Stimulated activated effector memory CD8-positive, alpha-beta T cell treated with anti-CD3 and anti-CD28 coated beads, Interleukin-12 subunit alpha, Interleukin-12 subunit beta, amount 100 ng/mL, for 72 hours (primary cell): ENCODE measurements at regions not wholly inside any gene's neighbourhood (a gene's known extent, or its start where the extent isn't known, plus 50 kb on each side); places are given as distances from the start of the nearest gene placed in this dataset.
A peak's percentile ranks its signal among the peaks of the same experiment; 100 is the strongest.
"Not testable (repeated sequence)": the region's sequence is repeated elsewhere in the genome, so short reads cannot be mapped to it uniquely, and the experiment has no call there.

Experiments used
- ATAC-seq: fragments of 150-1000 bp; cut with Tn5 transposase; 2 replicates; pipeline ENCODE4 v1.10.0; 2021
- DNase-seq, 2 donors: peaks; one replicate each; pipeline ENCODE4 v3.0.0; 2021 to 2022; ENCODE audit warnings: low spot score in 2 of 2
- H3K27ac Mint-ChIP-seq: one replicate; pipeline ENCODE4 v1.8.0; 2022; ENCODE audit warnings: mild to moderate bottlenecking, mixed read lengths
- H3K36me3 Mint-ChIP-seq: one replicate; pipeline ENCODE4 v1.8.0; 2022; ENCODE audit warnings: mild to moderate bottlenecking, mixed read lengths
- H3K4me1 Mint-ChIP-seq: one replicate; pipeline ENCODE4 v1.8.0; 2022; ENCODE audit warnings: mixed read lengths
- H3K4me3 Mint-ChIP-seq: one replicate; pipeline ENCODE4 v1.8.0; 2022; ENCODE audit warnings: mild to moderate bottlenecking, mixed read lengths
- H3K9me3 Mint-ChIP-seq: one replicate; pipeline ENCODE4 v1.8.0; 2022; ENCODE audit warnings: mixed read lengths

- H3K4me1 Mint-ChIP-seq: no peaks in the 10 kb centered on the region
- no peaks in the 10 kb centered on the region for H3K36me3 Mint-ChIP-seq
- H3K4me3 Mint-ChIP-seq: no peak overlapping the region
- ATAC-seq: no peak
- H3K27ac Mint-ChIP-seq: no peak overlapping the region
- H3K9me3 Mint-ChIP-seq: peaks cover 6% of the 10 kb centered on the region
- no peak for DNase-seq
Measured at GRCh38 chr6:164690241-164690640, 619.2 kb downstream of the C6orf118 start.

GRCh38 chr6:164665328-164665727 lies 644.1 kb downstream of the C6orf118 start:
- H3K36me3 Mint-ChIP-seq: no peaks in the 10 kb centered on the region
- no peak for ATAC-seq

GRCh38 chr6:164663634-164664033 lies 645.8 kb downstream of the C6orf118 start:
- Mint-ChIP-seq H3K9me3 (peaks cover 19% of the 10 kb centered on the region), H3K4me1 (no peaks in the 10 kb centered on the region), H3K36me3 (no peaks in the 10 kb centered on the region), H3K4me3 (no peak overlapping the region), H3K27ac (no peak overlapping the region)
- ATAC-seq (no peak), DNase-seq (no peak)

More at GRCh38 chr6:164665328-164665727, 644.1 kb downstream of the C6orf118 start:
- Mint-ChIP-seq H3K4me1 (no peaks in the 10 kb centered on the region), H3K4me3 (no peak overlapping the region), H3K27ac (no peak overlapping the region), H3K9me3 (peaks cover 16% of the 10 kb centered on the region)
- no peak for DNase-seq

GRCh38 chr6:164661716-164662115 lies 647.7 kb downstream of the C6orf118 start:
- H3K27ac Mint-ChIP-seq: no peak overlapping the region
- H3K4me1 Mint-ChIP-seq: no peaks in the 10 kb centered on the region
- DNase-seq: no peak
- peaks cover 19% of the 10 kb centered on the region for H3K9me3 Mint-ChIP-seq
- H3K4me3 Mint-ChIP-seq: no peak overlapping the region
- H3K36me3 Mint-ChIP-seq: no peaks in the 10 kb centered on the region
- no peak for ATAC-seq

- peaks cover 24% of the 10 kb centered on the region for H3K9me3 Mint-ChIP-seq
- H3K4me3 Mint-ChIP-seq: no peak overlapping the region
- H3K4me1 Mint-ChIP-seq: no peaks in the 10 kb centered on the region
- ATAC-seq: no peak
- no peaks in the 10 kb centered on the region for H3K36me3 Mint-ChIP-seq
- no peak overlapping the region for H3K27ac Mint-ChIP-seq
- no peak for DNase-seq
Measured at GRCh38 chr6:164660781-164661180, 648.6 kb downstream of the C6orf118 start.

GRCh38 chr6:164640956-164641355 lies 668.4 kb downstream of the C6orf118 start:
- H3K4me3 Mint-ChIP-seq: no peak overlapping the region
- H3K36me3 Mint-ChIP-seq: no peaks in the 10 kb centered on the region
- H3K4me1 Mint-ChIP-seq: no peaks in the 10 kb centered on the region
- DNase-seq (no peak), ATAC-seq (no peak)
- no peak overlapping the region for H3K27ac Mint-ChIP-seq
- peaks cover 16% of the 10 kb centered on the region for H3K9me3 Mint-ChIP-seq

GRCh38 chr6:164628302-164628931 lies 681.0 kb downstream of the C6orf118 start:
- Mint-ChIP-seq H3K4me3 (no peak overlapping the region), H3K36me3 (no peaks in the 10 kb centered on the region), H3K9me3 (peaks cover 13% of the 10 kb centered on the region), H3K4me1 (no peaks in the 10 kb centered on the region), H3K27ac (no peak overlapping the region)
- DNase-seq (no peak), ATAC-seq (no peak)

GRCh38 chr6:164616917-164617524 lies 692.4 kb downstream of the C6orf118 start:
- no peaks in the 10 kb centered on the region for H3K4me1 Mint-ChIP-seq
- no peaks in the 10 kb centered on the region for H3K36me3 Mint-ChIP-seq
- DNase-seq: no peak
- H3K9me3 Mint-ChIP-seq: peaks cover 16% of the 10 kb centered on the region
- H3K27ac Mint-ChIP-seq: no peak overlapping the region
- no peak for ATAC-seq
- no peak overlapping the region for H3K4me3 Mint-ChIP-seq

GRCh38 chr6:164612751-164613150 lies 696.7 kb downstream of the C6orf118 start:
- no peaks in the 10 kb centered on the region for H3K36me3 Mint-ChIP-seq
- DNase-seq: no peak
- H3K27ac Mint-ChIP-seq: no peak overlapping the region
- no peak for ATAC-seq
- H3K9me3 Mint-ChIP-seq: peaks cover 15% of the 10 kb centered on the region
- no peak overlapping the region for H3K4me3 Mint-ChIP-seq
- no peaks in the 10 kb centered on the region for H3K4me1 Mint-ChIP-seq

- H3K9me3 Mint-ChIP-seq: peaks cover 13% of the 10 kb centered on the region
- H3K4me3 Mint-ChIP-seq, DNase-seq, H3K4me1 Mint-ChIP-seq, H3K27ac Mint-ChIP-seq, H3K36me3 Mint-ChIP-seq: not testable (repeated sequence)
- ATAC-seq: peak; percentile 53
Measured at GRCh38 chr6:164610859-164611258, 698.5 kb downstream of the C6orf118 start.

- not testable (repeated sequence) for DNase-seq, H3K27ac Mint-ChIP-seq, H3K4me1 Mint-ChIP-seq, H3K9me3 Mint-ChIP-seq, ATAC-seq, H3K4me3 Mint-ChIP-seq, H3K36me3 Mint-ChIP-seq
Measured at GRCh38 chr6:164602415-164602814, 707.0 kb downstream of the C6orf118 start.

- H3K9me3 Mint-ChIP-seq: peaks cover 11% of the 10 kb centered on the region
- H3K4me3 Mint-ChIP-seq: no peak overlapping the region
- no peaks in the 10 kb centered on the region for H3K36me3 Mint-ChIP-seq
- ATAC-seq: no peak
- H3K4me1 Mint-ChIP-seq: no peaks in the 10 kb centered on the region
- no peak overlapping the region for H3K27ac Mint-ChIP-seq
- DNase-seq: no peak
Measured at GRCh38 chr6:164581563-164581962, 727.8 kb downstream of the C6orf118 start.

- no peaks in the 10 kb centered on the region for H3K36me3 Mint-ChIP-seq
- ATAC-seq: no peak
- H3K4me3 Mint-ChIP-seq: no peak overlapping the region
- no peak for DNase-seq
- no peak overlapping the region for H3K27ac Mint-ChIP-seq
- H3K4me1 Mint-ChIP-seq: no peaks in the 10 kb centered on the region
- H3K9me3 Mint-ChIP-seq: peaks cover 15% of the 10 kb centered on the region
Measured at GRCh38 chr6:164579035-164579434, 730.4 kb downstream of the C6orf118 start.

GRCh38 chr6:164578616-164579015 lies 730.8 kb downstream of the C6orf118 start:
- Mint-ChIP-seq H3K36me3 (no peaks in the 10 kb centered on the region), H3K4me1 (no peaks in the 10 kb centered on the region), H3K9me3 (peaks cover 15% of the 10 kb centered on the region), H3K4me3 (no peak overlapping the region), H3K27ac (no peak overlapping the region)
- ATAC-seq (no peak), DNase-seq (no peak)

- Mint-ChIP-seq H3K4me3 (no peak overlapping the region), H3K4me1 (no peaks in the 10 kb centered on the region), H3K27ac (no peak overlapping the region), H3K36me3 (no peaks in the 10 kb centered on the region), H3K9me3 (peaks cover 10% of the 10 kb centered on the region)
- no peak for DNase-seq
- ATAC-seq: no peak
Measured at GRCh38 chr6:164570801-164571200, 738.6 kb downstream of the C6orf118 start.

GRCh38 chr6:164569509-164569908 lies 739.9 kb downstream of the C6orf118 start:
- DNase-seq (no peak), ATAC-seq (no peak)
- Mint-ChIP-seq H3K27ac (no peak overlapping the region), H3K36me3 (no peaks in the 10 kb centered on the region), H3K9me3 (peaks cover 6% of the 10 kb centered on the region), H3K4me1 (no peaks in the 10 kb centered on the region), H3K4me3 (no peak overlapping the region)
